Chondrocyte (in vitro differentiated cells): ENCODE measurements at regions not wholly inside any gene's neighbourhood (a gene's known extent, or its start where the extent isn't known, plus 50 kb on each side); places are given as distances from the start of the nearest gene placed in this dataset.

Experiments
- DNase-seq: peaks from one replicate; pipeline ENCODE4 v3.0.0; 2021; ENCODE audit warnings: mixed read lengths, low spot score
- H3K27ac Mint-ChIP-seq: one replicate; pipeline ENCODE4 v1.8.0; 2021; ENCODE audit warnings: mild to moderate bottlenecking, moderate library complexity, mixed read lengths; ENCODE audit not compliant: unreplicated experiment
- H3K27me3 Mint-ChIP-seq: 2 replicates; pipeline ENCODE4 v1.8.0; 2021; ENCODE audit warnings: low read depth, mixed read lengths
- H3K36me3 Mint-ChIP-seq: 2 replicates; pipeline ENCODE4 v1.8.0; 2021; ENCODE audit warnings: low read depth, mixed read lengths
- H3K4me1 Mint-ChIP-seq: 2 replicates; pipeline ENCODE4 v1.8.0; 2021; ENCODE audit warnings: low read depth, mild to moderate bottlenecking, mixed read lengths
- H3K4me3 Mint-ChIP-seq: one replicate; pipeline ENCODE4 v1.8.0; 2021; ENCODE audit warnings: mild to moderate bottlenecking, moderate library complexity, mixed read lengths; ENCODE audit not compliant: unreplicated experiment
- H3K9me3 Mint-ChIP-seq: 2 replicates; pipeline ENCODE4 v1.8.0; 2021; ENCODE audit warnings: low read depth, mixed read lengths
- TF ChIP-seq, protein P1 (sequence below): fragments of 200-600 bp; sonication (generic); IDR thresholded peaks from 2 replicates; pipeline ENCODE4 v1.5.0; 2021; ENCODE audit warnings: antibody characterized with exemption, mild to moderate bottlenecking, moderate library complexity

DNA sequence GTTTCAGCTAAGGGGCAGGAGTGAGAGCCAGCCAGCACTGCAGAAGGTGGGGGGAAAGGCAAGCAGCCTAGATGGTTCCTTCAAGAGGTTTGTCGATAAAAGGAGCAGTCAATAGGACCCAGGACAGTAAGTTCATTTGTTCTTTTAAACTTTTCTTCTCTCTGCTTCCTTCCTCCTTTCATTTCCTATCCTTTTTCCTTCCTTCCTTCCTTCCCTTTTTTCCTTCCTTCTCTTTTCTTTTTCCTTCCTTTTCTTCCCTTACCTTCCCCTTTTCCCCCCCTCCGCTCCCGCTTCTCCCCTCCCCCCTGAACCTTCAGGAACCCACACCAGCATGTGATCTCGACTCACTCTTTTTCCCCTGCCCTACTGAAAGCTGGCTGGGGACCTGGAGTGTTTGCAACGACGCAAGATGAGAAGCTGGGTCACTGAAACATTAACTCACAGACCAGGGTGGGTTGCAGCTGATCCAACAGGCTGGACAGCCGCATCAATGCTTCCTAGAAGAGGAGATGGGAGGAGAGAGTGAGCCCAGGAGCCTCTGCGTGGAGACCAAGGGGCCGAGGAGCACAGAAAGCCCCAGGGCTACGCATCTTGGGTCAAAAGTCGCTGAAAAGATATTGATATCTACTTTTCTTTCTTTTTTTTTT is 103.4 kb upstream of the SDK1 start:
- no peak overlapping the region for H3K27ac Mint-ChIP-seq
- no peak for DNase-seq
- H3K4me3 Mint-ChIP-seq = no peak overlapping the region
- peaks cover 26% of the 10 kb centered on the region for H3K4me1 Mint-ChIP-seq
- H3K9me3 Mint-ChIP-seq = peaks cover 13% of the 10 kb centered on the region
- peaks cover 3% of the 10 kb centered on the region for H3K36me3 Mint-ChIP-seq
- TF ChIP-seq, protein P1, sequence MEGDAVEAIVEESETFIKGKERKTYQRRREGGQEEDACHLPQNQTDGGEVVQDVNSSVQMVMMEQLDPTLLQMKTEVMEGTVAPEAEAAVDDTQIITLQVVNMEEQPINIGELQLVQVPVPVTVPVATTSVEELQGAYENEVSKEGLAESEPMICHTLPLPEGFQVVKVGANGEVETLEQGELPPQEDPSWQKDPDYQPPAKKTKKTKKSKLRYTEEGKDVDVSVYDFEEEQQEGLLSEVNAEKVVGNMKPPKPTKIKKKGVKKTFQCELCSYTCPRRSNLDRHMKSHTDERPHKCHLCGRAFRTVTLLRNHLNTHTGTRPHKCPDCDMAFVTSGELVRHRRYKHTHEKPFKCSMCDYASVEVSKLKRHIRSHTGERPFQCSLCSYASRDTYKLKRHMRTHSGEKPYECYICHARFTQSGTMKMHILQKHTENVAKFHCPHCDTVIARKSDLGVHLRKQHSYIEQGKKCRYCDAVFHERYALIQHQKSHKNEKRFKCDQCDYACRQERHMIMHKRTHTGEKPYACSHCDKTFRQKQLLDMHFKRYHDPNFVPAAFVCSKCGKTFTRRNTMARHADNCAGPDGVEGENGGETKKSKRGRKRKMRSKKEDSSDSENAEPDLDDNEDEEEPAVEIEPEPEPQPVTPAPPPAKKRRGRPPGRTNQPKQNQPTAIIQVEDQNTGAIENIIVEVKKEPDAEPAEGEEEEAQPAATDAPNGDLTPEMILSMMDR = no peak
- H3K27me3 Mint-ChIP-seq = no peaks in the 10 kb centered on the region

DNA sequence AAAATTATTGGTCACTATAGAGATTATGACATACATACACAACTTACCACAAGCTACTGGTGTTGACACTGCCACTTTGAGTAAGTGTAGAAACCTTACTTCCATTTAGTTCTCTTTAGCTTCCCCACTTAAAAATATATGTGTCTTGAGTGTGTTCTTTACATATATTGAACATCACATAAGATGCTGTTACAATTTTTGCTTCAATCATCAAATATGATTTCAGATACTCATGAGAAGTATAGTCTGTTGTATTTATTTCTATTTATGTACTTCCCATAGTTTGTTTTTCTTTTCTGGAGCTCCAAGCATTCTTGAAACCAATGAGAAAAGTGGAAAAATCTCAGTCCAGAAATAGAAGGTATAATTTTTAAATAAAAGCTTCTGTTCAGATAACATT is 102.7 kb upstream of the SDK1 start:
- DNase-seq = no peak
- Mint-ChIP-seq H3K36me3 (peaks cover 3% of the 10 kb centered on the region), H3K4me1 (peaks cover 23% of the 10 kb centered on the region), H3K27ac (no peak overlapping the region), H3K9me3 (peaks cover 13% of the 10 kb centered on the region), H3K4me3 (no peak overlapping the region), H3K27me3 (no peaks in the 10 kb centered on the region)
- TF ChIP-seq, protein P1 = no peak

DNA sequence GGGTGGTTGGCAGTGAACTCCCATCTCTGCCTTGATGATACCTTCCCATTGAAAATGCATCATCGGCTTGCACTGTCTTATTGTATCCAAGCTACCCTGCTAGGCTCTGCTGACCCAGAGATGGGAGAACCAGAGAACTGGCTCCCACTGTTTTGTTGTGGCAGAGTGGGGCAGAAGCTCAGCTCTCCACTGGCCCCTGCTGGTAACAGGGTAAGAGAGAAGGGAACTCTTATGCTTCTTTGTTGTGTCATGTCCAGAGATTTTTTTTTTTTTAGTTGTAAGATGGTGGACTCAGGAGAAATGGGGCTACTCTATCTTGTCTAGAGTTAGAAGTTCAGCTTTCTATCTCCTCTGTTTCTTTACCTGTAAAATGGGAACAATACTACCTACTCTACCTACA is 100.5 kb upstream of the SDK1 start:
- Mint-ChIP-seq H3K27ac (no peak overlapping the region), H3K9me3 (peaks cover 13% of the 10 kb centered on the region), H3K4me3 (no peak overlapping the region), H3K36me3 (peaks cover 3% of the 10 kb centered on the region), H3K27me3 (no peaks in the 10 kb centered on the region), H3K4me1 (peaks cover 1% of the 10 kb centered on the region)
- TF ChIP-seq, protein P1 = peak; percentile 73
- DNase-seq = no peak

DNA sequence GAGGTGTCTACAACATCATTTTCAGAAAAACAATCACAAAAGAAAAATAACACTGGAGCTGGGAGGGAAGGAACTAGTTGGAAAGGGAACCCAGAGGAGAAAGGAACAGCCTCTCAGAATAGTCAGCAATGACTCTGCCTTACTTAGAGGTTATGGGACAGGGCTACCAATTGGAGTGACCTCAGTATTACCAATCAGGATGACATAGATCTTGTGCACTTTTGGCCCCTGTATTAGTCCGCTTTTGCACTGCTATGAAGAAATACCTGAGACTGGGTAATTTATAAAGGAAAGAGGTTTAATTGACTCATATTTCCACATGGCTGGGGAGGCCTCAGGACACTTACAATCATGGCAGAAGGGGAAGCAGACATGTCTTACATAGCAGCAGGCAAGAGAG is 99.7 kb upstream of the SDK1 start:
- Mint-ChIP-seq H3K4me3 (no peak overlapping the region), H3K27me3 (no peaks in the 10 kb centered on the region), H3K9me3 (peaks cover 13% of the 10 kb centered on the region), H3K36me3 (peaks cover 3% of the 10 kb centered on the region), H3K4me1 (no peaks in the 10 kb centered on the region), H3K27ac (no peak overlapping the region)
- no peak for DNase-seq
- TF ChIP-seq, protein P1 = no peak

DNA sequence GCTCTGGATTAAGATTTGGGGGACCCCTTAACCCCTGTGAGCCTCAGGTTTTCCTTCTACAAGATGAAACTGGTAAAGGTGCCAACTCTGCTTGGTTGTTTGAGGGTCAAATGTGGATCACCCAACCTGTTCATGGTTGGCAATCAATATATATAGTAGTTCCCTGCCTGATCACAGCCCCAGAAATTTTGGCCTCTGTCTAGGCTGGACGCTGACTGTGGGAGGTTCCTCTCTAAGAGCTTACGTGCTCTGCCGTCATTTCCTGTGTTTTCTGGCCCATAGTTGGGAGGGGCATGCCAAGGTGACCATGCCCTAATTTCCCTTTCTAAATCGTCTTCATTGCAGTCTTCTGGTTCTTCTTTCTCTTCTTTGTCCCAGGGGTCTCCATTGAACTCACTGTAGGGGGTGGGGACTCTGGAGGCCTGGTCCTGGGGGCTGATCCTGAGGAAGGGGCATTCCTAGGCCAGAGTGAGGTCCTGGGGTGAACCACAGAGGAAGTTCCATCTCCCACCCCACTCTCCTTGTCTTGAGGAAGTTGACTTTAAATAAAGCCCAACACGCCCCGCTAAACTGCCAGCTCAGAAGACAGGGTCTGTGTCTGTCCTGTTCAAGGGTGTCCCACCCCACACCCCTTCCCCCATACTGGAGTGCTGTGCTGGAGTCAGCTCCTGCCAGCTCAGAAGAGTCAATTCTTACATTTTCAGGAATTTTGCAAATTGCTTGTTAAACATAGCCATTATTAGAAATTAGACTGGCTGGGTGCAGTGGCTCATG is 98.9 kb upstream of the SDK1 start:
- TF ChIP-seq, protein P1 = no peak
- Mint-ChIP-seq H3K9me3 (peaks cover 13% of the 10 kb centered on the region), H3K36me3 (peaks cover 3% of the 10 kb centered on the region), H3K27me3 (no peaks in the 10 kb centered on the region), H3K27ac (no peak overlapping the region), H3K4me3 (no peak overlapping the region), H3K4me1 (no peaks in the 10 kb centered on the region)
- DNase-seq = no peak
